Thyroid gland (tissue), 4 donors: ENCODE measurements at regions not wholly inside any gene's neighbourhood (a gene's known extent, or its start where the extent isn't known, plus 50 kb on each side); places are given as distances from the start of the nearest gene placed in this dataset.

Experiments used
- CTCF ChIP-seq, 6 experiments: fragments of 200-600 bp in 3 of 6; fragments of 450-650 bp in 3 of 6; sonication (generic) in 3 of 6; IDR thresholded peaks; one replicate each; pipeline ENCODE4 v1.5.1; 2016 to 2019; ENCODE audit warnings: antibody characterized with exemption in 6 of 6, mild to moderate bottlenecking in 2 of 6, inconsistent platforms in 1 of 6, moderate library complexity in 1 of 6
- POLR2A ChIP-seq, 2 donors: fragments of 450-650 bp; IDR thresholded peaks; one replicate each; pipeline ENCODE4 v1.6.1; 2017; ENCODE audit warnings: antibody characterized with exemption in 2 of 2, mild to moderate bottlenecking in 2 of 2, moderate library complexity in 1 of 2

- TF ChIP-seq CTCF (IDR thresholded peaks at IDR 0.05) (no peak), POLR2A (IDR thresholded peaks at IDR 0.05) (no peak)
Observed at GRCh38 chr9:115923410-115923809, 230.2 kb upstream of the PAPPA start.
